Caco-2 (cell line): ENCODE measurements at regions not wholly inside any gene's neighbourhood (a gene's known extent, or its start where the extent isn't known, plus 50 kb on each side); places are given as distances from the start of the nearest gene placed in this dataset.

Source experiments
- BruUV-seq: library from RNA; stranded (reverse); fragments of 400-500 nt; replicated peaks from 2 replicates; lab custom pipeline; 2021; lab: Mats Ljungman, UMichigan
- CTCF ChIA-PET: fragments of 300-600 bp; sonication (Branson Sonifier 250); formaldehyde crosslinking; loops from one replicate; lab custom pipeline; 2022; ENCODE audit warnings: antibody characterized with exemption; lab: Charles Lee
- POLR2A ChIA-PET: fragments of 300-600 bp; sonication (Branson Sonifier 250); formaldehyde crosslinking; loops from one replicate; lab custom pipeline; 2022; ENCODE audit warnings: antibody characterized with exemption; lab: Charles Lee
- DNase-seq, 2 experiments: peaks; one replicate each; pipeline versions ENCODE4 v3.0.0 to v3.0.0-alpha.2; 2020 to 2022
- H3K27me3 ChIP-seq: replicated peaks from 2 replicates; pipeline ENCODE4 v1.6.0; 2011; ENCODE audit warnings: low read length; ENCODE audit not compliant: control insufficient read depth, insufficient read depth
- H3K36me3 ChIP-seq: 2 replicates; pipeline ENCODE4 v1.5.1; 2011; ENCODE audit warnings: low read length; ENCODE audit not compliant: control insufficient read depth, insufficient read depth
- H3K4me1 ChIP-seq: fragments of 250-450 bp; sonication (Bioruptor Pico); 2 replicates; pipeline ENCODE4 v1.5.1; 2020; ENCODE audit warnings: mild to moderate bottlenecking
- H3K4me3 ChIP-seq: 2 replicates; pipeline ENCODE4 v1.5.1; 2011; ENCODE audit warnings: low read depth, mild to moderate bottlenecking, control low read depth, low read length
- H3K9me3 ChIP-seq: fragments of 250-450 bp; sonication (Bioruptor Pico); 2 replicates; pipeline ENCODE4 v1.5.1; 2020; ENCODE audit warnings: mild to moderate bottlenecking, moderate library complexity
- H3K27ac Mint-ChIP-seq: one replicate; pipeline ENCODE4 v1.8.0; 2022; ENCODE audit warnings: mixed read lengths; ENCODE audit not compliant: unreplicated experiment
- H3K27me3 Mint-ChIP-seq: one replicate; pipeline ENCODE4 v1.8.0; 2022; ENCODE audit warnings: mixed read lengths; ENCODE audit not compliant: insufficient read depth, unreplicated experiment
- H3K36me3 Mint-ChIP-seq: one replicate; pipeline ENCODE4 v1.8.0; 2022; ENCODE audit warnings: mild to moderate bottlenecking, mixed read lengths; ENCODE audit not compliant: insufficient read depth, unreplicated experiment
- H3K4me1 Mint-ChIP-seq: one replicate; pipeline ENCODE4 v1.8.0; 2022; ENCODE audit warnings: low read depth, mixed read lengths; ENCODE audit not compliant: unreplicated experiment
- H3K4me3 Mint-ChIP-seq: one replicate; pipeline ENCODE4 v1.8.0; 2022; ENCODE audit warnings: mild to moderate bottlenecking, moderate library complexity, mixed read lengths; ENCODE audit not compliant: unreplicated experiment
- H3K9me3 Mint-ChIP-seq: one replicate; pipeline ENCODE4 v1.8.0; 2022; ENCODE audit warnings: mixed read lengths; ENCODE audit not compliant: unreplicated experiment
- intact Hi-C: fragments of 100-400 bp; cut with micrococcal nuclease; formaldehyde crosslinking; loops from one replicate; pipeline ENCODE4 v1.10.0; 2022; ENCODE audit not compliant: unreplicated experiment
- TF ChIP-seq, protein P1 (sequence below), 2 experiments: fragments of 200-600 bp in 1 of 2; IDR thresholded peaks; 1 replicate in 1 of 2; 2 replicates in 1 of 2; pipeline versions ENCODE4 v1.5.1 to v1.8.0; 2011 to 2022; ENCODE audit warnings: antibody characterized with exemption in 1 of 2, control low read depth in 1 of 2, inconsistent platforms in 1 of 2, low read depth in 1 of 2, low read length in 1 of 2, mild to moderate bottlenecking in 1 of 2, moderate library complexity in 1 of 2; ENCODE audit not compliant: insufficient read depth in 1 of 2, severe bottlenecking in 1 of 2, unreplicated experiment in 1 of 2

GRCh38 chr16:65268331-65268730 lies 146.5 kb upstream of the CDH11 start:
- ChIA-PET POLR2A (no interaction called here), CTCF (no interaction called here)
- Mint-ChIP-seq H3K4me3 (no peak overlapping the region), H3K4me1 (no peaks in the 10 kb centered on the region), H3K27ac (no peak overlapping the region), H3K27me3 (peaks cover 3% of the 10 kb centered on the region), H3K9me3 (no peaks in the 10 kb centered on the region), H3K36me3 (no peaks in the 10 kb centered on the region)
- H3K4me3 ChIP-seq: no peak overlapping the region
- intact Hi-C loops: no loop called here
- no peaks in the 10 kb centered on the region for H3K36me3 ChIP-seq
- TF ChIP-seq, protein P1, sequence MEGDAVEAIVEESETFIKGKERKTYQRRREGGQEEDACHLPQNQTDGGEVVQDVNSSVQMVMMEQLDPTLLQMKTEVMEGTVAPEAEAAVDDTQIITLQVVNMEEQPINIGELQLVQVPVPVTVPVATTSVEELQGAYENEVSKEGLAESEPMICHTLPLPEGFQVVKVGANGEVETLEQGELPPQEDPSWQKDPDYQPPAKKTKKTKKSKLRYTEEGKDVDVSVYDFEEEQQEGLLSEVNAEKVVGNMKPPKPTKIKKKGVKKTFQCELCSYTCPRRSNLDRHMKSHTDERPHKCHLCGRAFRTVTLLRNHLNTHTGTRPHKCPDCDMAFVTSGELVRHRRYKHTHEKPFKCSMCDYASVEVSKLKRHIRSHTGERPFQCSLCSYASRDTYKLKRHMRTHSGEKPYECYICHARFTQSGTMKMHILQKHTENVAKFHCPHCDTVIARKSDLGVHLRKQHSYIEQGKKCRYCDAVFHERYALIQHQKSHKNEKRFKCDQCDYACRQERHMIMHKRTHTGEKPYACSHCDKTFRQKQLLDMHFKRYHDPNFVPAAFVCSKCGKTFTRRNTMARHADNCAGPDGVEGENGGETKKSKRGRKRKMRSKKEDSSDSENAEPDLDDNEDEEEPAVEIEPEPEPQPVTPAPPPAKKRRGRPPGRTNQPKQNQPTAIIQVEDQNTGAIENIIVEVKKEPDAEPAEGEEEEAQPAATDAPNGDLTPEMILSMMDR (IDR thresholded peaks at IDR 0.05; ENCODE audit: insufficient read depth in 1 of 2, low read depth in 1 of 2, low read length in 1 of 2, severe bottlenecking in 1 of 2, unreplicated experiment in 1 of 2): no peak
- no peak for DNase-seq
- H3K27me3 ChIP-seq: no peaks in the 10 kb centered on the region
- no peaks in the 10 kb centered on the region for H3K4me1 ChIP-seq
- BruUV-seq: no TSS peak
- no peaks in the 10 kb centered on the region for H3K9me3 ChIP-seq

GRCh38 chr16:65263896-65264295 lies 142.0 kb upstream of the CDH11 start:
- TF ChIP-seq, protein P1 (IDR thresholded peaks at IDR 0.05; ENCODE audit: insufficient read depth in 1 of 2, low read depth in 1 of 2, low read length in 1 of 2, severe bottlenecking in 1 of 2, unreplicated experiment in 1 of 2): no peak
- Mint-ChIP-seq H3K4me3 (no peak overlapping the region), H3K27me3 (peaks cover 6% of the 10 kb centered on the region), H3K27ac (no peak overlapping the region), H3K9me3 (peaks cover 9% of the 10 kb centered on the region), H3K4me1 (no peaks in the 10 kb centered on the region), H3K36me3 (no peaks in the 10 kb centered on the region)
- no peak for DNase-seq
- BruUV-seq: no TSS peak
- Histone ChIP-seq H3K9me3 (no peaks in the 10 kb centered on the region), H3K36me3 (no peaks in the 10 kb centered on the region), H3K4me1 (no peaks in the 10 kb centered on the region), H3K27me3 (no peaks in the 10 kb centered on the region), H3K4me3 (no peak overlapping the region)
- ChIA-PET CTCF (no interaction called here), POLR2A (no interaction called here)
- intact Hi-C loops: no loop called here

DNA sequence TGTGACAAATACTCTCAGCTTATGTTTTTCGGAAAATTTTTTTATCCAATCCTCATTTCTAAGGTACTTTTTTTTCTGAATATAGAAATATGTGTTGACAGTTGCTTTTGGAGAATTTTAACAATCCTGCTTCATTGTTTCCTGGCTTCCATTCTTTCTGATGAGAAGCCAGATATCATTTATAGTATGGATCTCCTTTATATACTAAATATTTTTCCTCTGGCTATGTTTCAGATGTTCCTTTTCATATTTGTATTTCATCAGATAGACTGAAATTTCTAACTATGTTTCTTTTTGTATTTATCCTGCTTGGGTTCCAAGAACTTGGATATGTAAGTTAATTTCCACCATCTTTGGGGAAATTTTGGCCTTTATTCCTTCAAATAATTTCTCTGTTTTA lies 138.9 kb upstream of the CDH11 start:
- Mint-ChIP-seq H3K9me3 (peaks cover 9% of the 10 kb centered on the region), H3K4me1 (no peaks in the 10 kb centered on the region), H3K27ac (no peak overlapping the region), H3K4me3 (no peak overlapping the region), H3K36me3 (no peaks in the 10 kb centered on the region), H3K27me3 (peaks cover 5% of the 10 kb centered on the region)
- Histone ChIP-seq H3K4me1 (no peaks in the 10 kb centered on the region), H3K36me3 (no peaks in the 10 kb centered on the region), H3K9me3 (no peaks in the 10 kb centered on the region), H3K4me3 (no peak overlapping the region), H3K27me3 (no peaks in the 10 kb centered on the region)
- TF ChIP-seq, protein P1 (IDR thresholded peaks at IDR 0.05; ENCODE audit: insufficient read depth in 1 of 2, low read depth in 1 of 2, low read length in 1 of 2, severe bottlenecking in 1 of 2, unreplicated experiment in 1 of 2): no peak
- POLR2A ChIA-PET: no interaction called here
- CTCF ChIA-PET: no interaction called here
- intact Hi-C loops: no loop called here
- no TSS peak for BruUV-seq
- no peak for DNase-seq
